ENCODE measurements at regions not wholly inside any gene's neighbourhood (a gene's known extent, or its start where the extent isn't known, plus 50 kb on each side); places are given as distances from the start of the nearest gene placed in this dataset.
A peak's percentile ranks its signal among the peaks of the same experiment; 100 is the strongest.

DNA sequence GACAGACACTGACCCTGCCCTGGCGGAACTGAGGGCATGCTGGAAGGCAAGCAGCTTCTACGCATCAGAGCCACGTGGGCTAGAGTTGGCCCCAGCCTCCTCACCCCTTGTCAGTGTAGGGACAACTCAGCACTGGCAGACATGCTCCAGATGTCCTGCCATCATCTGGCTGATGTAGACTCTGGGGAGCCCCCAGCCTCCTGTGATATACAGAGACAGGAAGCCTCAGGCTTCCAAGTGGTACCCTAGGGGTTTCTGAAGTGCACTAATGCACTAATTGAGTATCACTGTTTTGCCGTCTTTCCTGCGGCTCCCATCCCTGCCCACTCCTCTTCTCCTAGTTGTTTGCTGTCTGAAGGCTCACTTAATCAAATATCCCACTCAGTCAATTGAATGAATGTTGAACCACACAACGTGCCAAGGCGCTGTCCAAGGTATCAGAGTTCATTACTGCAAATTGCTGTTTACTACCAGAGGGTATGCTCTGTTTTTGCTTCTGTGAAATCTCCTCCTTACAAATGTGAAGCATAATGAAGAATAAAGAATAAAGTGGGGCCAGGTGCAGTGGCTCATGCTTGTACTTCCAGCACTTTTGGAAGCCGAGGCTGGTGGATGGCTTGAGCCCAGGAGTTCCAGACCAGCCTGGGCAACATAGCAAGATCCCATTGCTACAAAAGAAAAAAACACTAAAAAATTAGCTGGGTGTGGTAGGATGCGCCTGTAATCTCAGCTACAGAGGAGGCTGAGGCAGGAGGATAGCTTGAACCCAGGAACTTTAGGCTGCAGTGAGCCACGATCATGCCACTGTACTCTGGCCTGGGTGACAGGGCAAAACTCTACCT, 76.4 kb upstream of the ZBTB18 start:
- Histone ChIP-seq H3F3A (replicated peaks; ENCODE audit: insufficient read depth) (no peaks in the 10 kb centered on the region), H3K4me3 (ENCODE audit: low read depth in 2 of 2, low read length in 1 of 2) (no peak overlapping the region), H3K27me3 (ENCODE audit: insufficient read depth) (no peaks in the 10 kb centered on the region), H3K9me3 (no peaks in the 10 kb centered on the region), H3K4me1 (ENCODE audit: control insufficient read depth in 1 of 2, insufficient read depth in 2 of 2, low read depth in 1 of 2, low read length in 1 of 2) (peaks cover 0 to 6% of the 10 kb centered on the region in 2 experiments; a peak in 2 of 4 replicates), H3K4me2 (no peak overlapping the region), H3K27ac (ENCODE audit: low read depth in 2 of 2, low read length in 1 of 2) (no peak overlapping the region; a peak in 1 of 4 replicates), H4K20me1 (ENCODE audit: insufficient read depth) (no peaks in the 10 kb centered on the region), H3K9me2 (no peaks in the 10 kb centered on the region), H3K79me2 (ENCODE audit: insufficient read depth) (no peaks in the 10 kb centered on the region), H3K36me3 (replicated peaks in 1 of 2; ENCODE audit: control insufficient read depth in 1 of 2, insufficient read depth in 2 of 2, low read length in 1 of 2) (no peaks in the 10 kb centered on the region), H2AFZ (ENCODE audit: low read depth) (no peak overlapping the region), H3K9ac (no peak overlapping the region)
- CTCF ChIA-PET: interaction anchor here (0.6 to 2.2 kb wide), 4 partner anchors 12 to 298 kb away, joined by 3 to 5 read pairs (median 4); no protein-coding TSS in a partner anchor
- POLR2A ChIA-PET: no interaction called here
- peak; percentile 81 for DNase-seq
- TF ChIP-seq, protein P1, sequence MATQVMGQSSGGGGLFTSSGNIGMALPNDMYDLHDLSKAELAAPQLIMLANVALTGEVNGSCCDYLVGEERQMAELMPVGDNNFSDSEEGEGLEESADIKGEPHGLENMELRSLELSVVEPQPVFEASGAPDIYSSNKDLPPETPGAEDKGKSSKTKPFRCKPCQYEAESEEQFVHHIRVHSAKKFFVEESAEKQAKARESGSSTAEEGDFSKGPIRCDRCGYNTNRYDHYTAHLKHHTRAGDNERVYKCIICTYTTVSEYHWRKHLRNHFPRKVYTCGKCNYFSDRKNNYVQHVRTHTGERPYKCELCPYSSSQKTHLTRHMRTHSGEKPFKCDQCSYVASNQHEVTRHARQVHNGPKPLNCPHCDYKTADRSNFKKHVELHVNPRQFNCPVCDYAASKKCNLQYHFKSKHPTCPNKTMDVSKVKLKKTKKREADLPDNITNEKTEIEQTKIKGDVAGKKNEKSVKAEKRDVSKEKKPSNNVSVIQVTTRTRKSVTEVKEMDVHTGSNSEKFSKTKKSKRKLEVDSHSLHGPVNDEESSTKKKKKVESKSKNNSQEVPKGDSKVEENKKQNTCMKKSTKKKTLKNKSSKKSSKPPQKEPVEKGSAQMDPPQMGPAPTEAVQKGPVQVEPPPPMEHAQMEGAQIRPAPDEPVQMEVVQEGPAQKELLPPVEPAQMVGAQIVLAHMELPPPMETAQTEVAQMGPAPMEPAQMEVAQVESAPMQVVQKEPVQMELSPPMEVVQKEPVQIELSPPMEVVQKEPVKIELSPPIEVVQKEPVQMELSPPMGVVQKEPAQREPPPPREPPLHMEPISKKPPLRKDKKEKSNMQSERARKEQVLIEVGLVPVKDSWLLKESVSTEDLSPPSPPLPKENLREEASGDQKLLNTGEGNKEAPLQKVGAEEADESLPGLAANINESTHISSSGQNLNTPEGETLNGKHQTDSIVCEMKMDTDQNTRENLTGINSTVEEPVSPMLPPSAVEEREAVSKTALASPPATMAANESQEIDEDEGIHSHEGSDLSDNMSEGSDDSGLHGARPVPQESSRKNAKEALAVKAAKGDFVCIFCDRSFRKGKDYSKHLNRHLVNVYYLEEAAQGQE (IDR thresholded peaks at IDR 0.05; ENCODE audit: low read depth, low read length): peak; percentile 97
- no peak for TF ChIP-seq TCF12 (IDR thresholded peaks at IDR 0.05)
- TF ChIP-seq FOXJ3 (CRISPR knock-in tag; IDR thresholded peaks at IDR 0.05): peak; percentile 56; the same call in 1 of the 2 replicates
- TF ChIP-seq GATA2 (CRISPR knock-in tag; IDR thresholded peaks at IDR 0.05): peak; percentile 29; the same call in 1 of the 2 replicates
- TF ChIP-seq, protein P2, sequence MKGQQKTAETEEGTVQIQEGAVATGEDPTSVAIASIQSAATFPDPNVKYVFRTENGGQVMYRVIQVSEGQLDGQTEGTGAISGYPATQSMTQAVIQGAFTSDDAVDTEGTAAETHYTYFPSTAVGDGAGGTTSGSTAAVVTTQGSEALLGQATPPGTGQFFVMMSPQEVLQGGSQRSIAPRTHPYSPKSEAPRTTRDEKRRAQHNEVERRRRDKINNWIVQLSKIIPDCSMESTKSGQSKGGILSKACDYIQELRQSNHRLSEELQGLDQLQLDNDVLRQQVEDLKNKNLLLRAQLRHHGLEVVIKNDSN (IDR thresholded peaks at IDR 0.05; ENCODE audit: borderline replicate concordance, low read depth): no peak
- no peak for TF ChIP-seq CHD2 (IDR thresholded peaks at IDR 0.05; ENCODE audit: low read length, partially characterized antibody)
- no peak for TF ChIP-seq RFX5 (IDR thresholded peaks at IDR 0.05; ENCODE audit: low read length)
- TF ChIP-seq MXI1 (IDR thresholded peaks at IDR 0.05; ENCODE audit: low read depth, low read length): peak; percentile 81; the same call in 1 of the 2 replicates
- TF ChIP-seq EP300 (IDR thresholded peaks at IDR 0.05; ENCODE audit: borderline replicate concordance in 1 of 2, low read depth in 1 of 2, low read length in 1 of 2): peak in 1 of 2 experiments; percentile 31; a peak in 1 of 4 replicates
- 38% methylated on average over 10 of the region's 10 CpGs for WGBS (ENCODE audit: low lambda C conversion rate)

DNA sequence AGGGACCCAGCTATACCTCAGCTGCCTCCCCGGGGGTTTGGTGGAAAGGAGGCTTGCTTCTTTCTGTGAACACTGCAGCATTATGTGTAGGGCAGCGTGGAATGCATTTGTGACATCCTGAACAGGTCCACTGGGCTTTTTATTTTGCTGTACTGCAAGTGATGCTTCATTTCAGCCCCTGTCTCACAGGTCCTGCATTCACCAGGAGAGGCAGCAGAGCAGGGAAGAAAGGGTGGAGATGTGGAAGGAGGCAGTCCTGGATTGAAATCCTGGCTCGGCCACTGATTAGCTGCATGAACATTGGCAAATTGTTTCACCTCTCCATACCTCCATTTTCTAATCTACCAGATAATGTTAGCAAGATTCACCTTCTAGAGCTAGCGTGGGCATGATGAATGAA, 77.9 kb upstream of the ZBTB18 start:
- POLR2A ChIA-PET: no interaction called here

More for the DNA sequence above, 77.9 kb upstream of the ZBTB18 start:
- Histone ChIP-seq H3K4me3 (ENCODE audit: low read depth in 2 of 2, low read length in 1 of 2) (no peak overlapping the region), H3K27ac (ENCODE audit: low read depth in 2 of 2, low read length in 1 of 2) (no peak overlapping the region), H3K79me2 (ENCODE audit: insufficient read depth) (no peaks in the 10 kb centered on the region), H3K27me3 (ENCODE audit: insufficient read depth) (no peaks in the 10 kb centered on the region), H3K4me2 (no peak overlapping the region), H3K4me1 (ENCODE audit: control insufficient read depth in 1 of 2, insufficient read depth in 2 of 2, low read depth in 1 of 2, low read length in 1 of 2) (peaks cover 10 to 14% of the 10 kb centered on the region in 2 experiments; a peak in 3 of 4 replicates), H2AFZ (ENCODE audit: low read depth) (no peak overlapping the region), H3K36me3 (replicated peaks in 1 of 2; ENCODE audit: control insufficient read depth in 1 of 2, insufficient read depth in 2 of 2, low read length in 1 of 2) (no peaks in the 10 kb centered on the region), H3K9me3 (no peaks in the 10 kb centered on the region), H4K20me1 (ENCODE audit: insufficient read depth) (no peaks in the 10 kb centered on the region), H3K9me2 (no peaks in the 10 kb centered on the region), H3K9ac (no peak overlapping the region), H3F3A (replicated peaks; ENCODE audit: insufficient read depth) (no peaks in the 10 kb centered on the region)
- peak; percentile 19 for DNase-seq
- WGBS (ENCODE audit: low lambda C conversion rate): 72% methylated on average over 4 of the region's 4 CpGs
- TF ChIP-seq TAF1 (IDR thresholded peaks at IDR 0.05; ENCODE audit: borderline replicate concordance, low read depth, low read length) (no peak), MEF2A (IDR thresholded peaks at IDR 0.05; ENCODE audit: borderline replicate concordance, low read depth) (no peak), GABPA (IDR thresholded peaks at IDR 0.05; ENCODE audit: low read depth) (no peak)
- TF ChIP-seq, protein P1 (IDR thresholded peaks at IDR 0.05; ENCODE audit: low read depth, low read length): no peak
- TF ChIP-seq, protein P3, sequence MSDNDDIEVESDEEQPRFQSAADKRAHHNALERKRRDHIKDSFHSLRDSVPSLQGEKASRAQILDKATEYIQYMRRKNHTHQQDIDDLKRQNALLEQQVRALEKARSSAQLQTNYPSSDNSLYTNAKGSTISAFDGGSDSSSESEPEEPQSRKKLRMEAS (IDR thresholded peaks at IDR 0.05; ENCODE audit: low read depth): no peak
- TF ChIP-seq, protein P4, sequence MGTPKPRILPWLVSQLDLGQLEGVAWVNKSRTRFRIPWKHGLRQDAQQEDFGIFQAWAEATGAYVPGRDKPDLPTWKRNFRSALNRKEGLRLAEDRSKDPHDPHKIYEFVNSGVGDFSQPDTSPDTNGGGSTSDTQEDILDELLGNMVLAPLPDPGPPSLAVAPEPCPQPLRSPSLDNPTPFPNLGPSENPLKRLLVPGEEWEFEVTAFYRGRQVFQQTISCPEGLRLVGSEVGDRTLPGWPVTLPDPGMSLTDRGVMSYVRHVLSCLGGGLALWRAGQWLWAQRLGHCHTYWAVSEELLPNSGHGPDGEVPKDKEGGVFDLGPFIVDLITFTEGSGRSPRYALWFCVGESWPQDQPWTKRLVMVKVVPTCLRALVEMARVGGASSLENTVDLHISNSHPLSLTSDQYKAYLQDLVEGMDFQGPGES (IDR thresholded peaks at IDR 0.05; ENCODE audit: low read depth, low read length): no peak
- CTCF ChIA-PET: interaction anchor here (0.6 to 2.2 kb wide), 4 partner anchors 10 to 52 kb away, joined by 3 to 5 read pairs (median 3); no protein-coding TSS in a partner anchor
